IPS-NIHi7 (cell line): ENCODE measurements at regions not wholly inside any gene's neighbourhood (a gene's known extent, or its start where the extent isn't known, plus 50 kb on each side); places are given as distances from the start of the nearest gene placed in this dataset.
A peak's percentile ranks its signal among the peaks of the same experiment; 100 is the strongest.

Source experiments
- DNase-seq: peaks from one replicate; pipeline ENCODE4 v3.0.0; 2012; ENCODE audit warnings: mixed read lengths; ENCODE audit errors: extremely low spot score

DNA sequence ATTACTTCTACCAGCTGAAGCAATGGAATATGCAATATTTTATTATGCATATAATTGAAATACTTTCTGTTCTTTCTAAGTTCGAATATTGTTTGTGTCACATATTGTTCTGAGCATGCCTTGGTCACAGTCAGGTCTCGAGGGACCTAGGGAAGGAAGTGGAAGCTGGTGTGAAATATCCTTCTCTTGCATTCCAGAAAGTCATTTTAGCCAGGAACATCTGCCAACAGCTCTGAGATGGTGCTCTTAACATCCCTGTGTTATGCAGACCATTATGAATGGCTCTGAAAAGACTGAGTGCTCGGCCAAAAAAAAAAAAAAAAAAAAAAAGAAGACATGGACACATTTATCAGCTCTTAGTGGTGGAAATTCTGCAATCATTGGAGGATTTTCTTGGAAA is 132.7 kb upstream of the JAG1 start:
- DNase-seq, result no peak

DNA sequence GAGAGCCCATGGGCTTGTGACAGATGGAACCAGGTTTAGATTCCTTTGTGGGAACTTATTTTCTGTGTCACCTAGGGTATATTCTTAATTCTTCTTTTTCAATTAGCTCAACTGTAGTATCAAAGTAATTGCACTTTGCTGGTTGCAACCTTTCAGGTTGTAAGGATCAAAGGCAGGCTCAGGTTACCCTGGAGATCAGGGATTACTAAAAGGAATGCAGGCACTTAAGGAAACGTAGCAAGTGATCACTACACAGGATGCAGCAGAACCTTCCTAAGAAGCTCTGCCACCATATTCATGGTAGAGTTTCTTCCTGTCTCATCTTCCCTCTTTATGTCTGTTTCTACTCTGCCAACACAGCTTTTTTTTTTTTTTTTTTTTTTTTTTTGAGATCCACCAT is 133.2 kb upstream of the JAG1 start:
- DNase-seq, result peak; percentile 34

DNA sequence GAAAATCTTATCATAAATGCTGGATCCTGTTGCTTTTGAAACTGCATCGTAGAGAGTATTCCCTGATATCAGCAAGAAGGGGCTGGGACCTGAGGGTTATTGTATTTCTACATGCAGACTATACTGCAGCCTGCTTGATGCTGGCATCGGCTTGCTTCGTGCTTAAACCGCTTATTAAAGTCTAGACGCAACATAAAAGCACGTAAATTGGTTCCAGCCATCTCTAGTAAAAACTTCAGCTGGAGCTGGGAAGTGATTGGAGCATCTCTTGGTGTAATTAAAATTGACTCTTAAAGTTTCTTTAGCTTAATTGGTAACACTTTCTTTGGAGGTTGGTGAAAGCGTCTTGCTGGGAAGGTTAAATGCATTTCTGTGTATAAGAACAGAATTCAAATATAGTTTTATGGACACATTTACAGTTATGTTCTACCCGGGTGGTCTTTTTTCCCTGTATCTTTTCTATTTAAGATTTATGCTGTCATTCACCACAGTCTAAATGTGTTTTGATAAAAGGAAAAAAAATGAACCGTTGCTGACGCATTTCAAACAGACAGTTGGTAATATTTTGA is 139.0 kb upstream of the JAG1 start:
- DNase-seq, result no peak

DNA sequence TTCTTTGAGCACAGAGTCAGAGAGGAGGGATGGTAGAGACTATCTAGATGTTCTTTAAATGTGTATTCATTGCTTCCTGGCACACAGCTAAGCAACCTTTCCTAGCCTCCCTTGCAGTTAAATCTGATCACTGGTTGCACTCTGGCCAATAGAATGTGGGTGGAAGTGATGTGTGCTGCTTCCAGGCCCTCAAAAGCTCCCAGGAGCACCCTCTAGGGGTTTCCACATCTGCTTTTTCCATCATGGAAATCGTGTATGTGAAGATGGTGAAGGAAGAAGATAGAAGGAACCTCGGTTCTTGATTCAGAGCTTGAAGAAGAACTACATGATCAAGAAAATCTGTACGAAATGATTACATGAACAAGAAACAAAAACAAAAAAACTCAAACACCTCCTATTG is 149.8 kb upstream of the JAG1 start:
- no peak for DNase-seq

DNA sequence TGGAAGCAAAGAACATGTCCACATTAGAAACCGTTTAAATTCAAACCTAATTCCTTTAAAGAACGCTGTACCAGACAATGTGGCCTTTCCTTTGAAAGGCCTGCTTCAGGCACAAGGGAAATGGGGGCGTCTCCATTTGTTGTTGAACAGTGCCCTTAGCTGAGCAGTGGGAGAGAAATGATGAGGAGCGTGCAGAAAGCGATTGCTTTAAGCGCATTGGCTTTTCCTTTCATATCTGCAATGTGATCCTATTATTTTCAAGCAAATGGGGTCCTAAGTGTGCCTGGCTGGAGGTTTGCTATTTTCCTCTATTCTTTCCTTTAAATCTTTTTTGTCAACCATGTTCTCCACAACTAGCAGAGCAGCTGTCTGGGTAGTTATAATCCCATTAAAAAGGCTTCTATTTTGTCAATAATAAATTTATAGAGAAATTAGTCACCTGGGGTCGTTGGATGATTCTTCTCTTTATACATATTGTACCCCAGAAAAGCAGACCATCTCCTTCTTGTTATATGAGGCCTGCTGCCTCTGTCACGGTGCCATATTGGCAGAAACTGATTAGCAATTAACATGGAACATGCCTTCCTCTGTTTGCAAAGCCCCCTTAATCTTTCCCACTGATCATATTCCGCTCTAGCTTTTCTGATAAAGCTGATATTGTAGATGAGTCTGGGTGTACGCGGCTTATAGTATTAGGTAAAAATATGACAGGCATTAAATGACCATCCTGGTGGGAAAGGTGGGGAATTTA is 151.1 kb upstream of the JAG1 start:
- DNase-seq, result no peak

DNA sequence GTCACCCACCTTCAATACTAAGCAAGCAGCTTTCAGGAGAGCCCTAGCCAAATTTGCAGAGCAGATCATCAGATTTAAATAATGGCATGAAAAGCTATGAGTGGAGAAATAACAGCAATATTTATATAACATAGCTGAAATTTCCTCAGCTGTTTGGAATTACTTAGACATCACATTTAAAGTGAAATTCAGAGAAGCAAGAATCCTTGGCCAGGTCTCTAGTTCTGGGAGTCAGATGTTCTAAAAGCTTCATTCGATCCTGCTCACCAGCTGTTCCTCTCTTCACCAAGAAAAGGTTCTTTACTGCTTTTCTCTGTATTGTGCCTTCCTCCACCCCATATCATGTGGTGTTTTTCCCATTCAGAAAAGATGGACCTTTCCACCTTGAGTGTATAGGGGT is 152.3 kb upstream of the JAG1 start:
- DNase-seq, result no peak

DNA sequence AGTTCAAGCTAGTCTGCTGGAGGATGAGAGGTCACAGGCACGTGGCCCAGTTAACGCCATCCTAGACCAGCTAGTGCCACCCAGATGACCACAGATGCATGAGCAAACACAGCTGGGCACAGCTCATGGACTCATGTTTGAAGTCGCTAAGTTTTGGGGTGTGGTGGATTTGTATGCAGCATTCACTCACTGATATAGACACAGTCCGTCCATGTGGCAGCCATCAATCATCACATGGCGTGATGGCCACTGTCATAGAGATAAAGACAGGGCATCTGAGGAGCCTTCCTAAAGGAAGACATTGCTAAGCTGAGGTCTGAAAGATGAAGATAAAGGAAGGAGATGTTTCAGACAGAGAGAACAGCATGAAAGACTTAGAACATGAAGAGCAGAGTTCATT is 154.4 kb upstream of the JAG1 start:
- no peak for DNase-seq

DNA sequence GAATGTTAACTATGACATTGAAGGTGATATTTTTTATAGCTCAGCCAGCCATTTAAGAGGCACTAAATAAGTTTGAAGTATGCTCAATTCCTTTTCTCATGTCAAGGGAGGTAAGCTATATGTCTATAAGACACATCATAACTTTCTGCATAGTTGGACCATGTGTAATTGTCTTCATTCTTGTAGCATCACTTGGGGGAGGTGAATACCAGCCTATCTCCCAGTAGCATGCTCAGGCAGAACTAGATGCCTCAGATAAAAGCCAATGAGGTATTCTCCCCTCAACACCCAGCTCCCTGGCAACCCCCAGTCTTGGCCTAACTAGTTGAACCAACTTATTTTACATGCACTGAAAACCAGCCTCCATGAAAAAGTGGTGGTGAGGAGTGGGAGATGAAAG is 158.3 kb upstream of the JAG1 start:
- no peak for DNase-seq

DNA sequence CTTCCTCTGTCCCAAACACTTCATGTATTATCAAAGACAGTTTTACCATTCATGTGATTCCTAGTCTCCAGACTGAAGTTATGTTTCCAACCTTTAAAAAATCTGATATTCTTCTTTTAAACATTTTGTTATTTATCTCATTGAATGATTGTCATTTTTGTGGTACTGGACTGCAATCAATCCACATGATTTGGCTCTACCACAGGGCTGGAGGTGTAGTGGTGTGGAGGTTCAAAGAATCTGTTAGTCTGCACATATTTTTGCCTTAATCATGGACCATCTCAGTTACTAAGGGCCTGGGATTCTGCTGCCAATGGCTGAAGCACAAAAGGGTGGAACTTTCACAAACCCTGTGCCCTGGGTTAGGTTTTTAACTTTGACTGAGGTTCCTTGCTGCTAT is 164.1 kb upstream of the JAG1 start:
- no peak for DNase-seq

DNA sequence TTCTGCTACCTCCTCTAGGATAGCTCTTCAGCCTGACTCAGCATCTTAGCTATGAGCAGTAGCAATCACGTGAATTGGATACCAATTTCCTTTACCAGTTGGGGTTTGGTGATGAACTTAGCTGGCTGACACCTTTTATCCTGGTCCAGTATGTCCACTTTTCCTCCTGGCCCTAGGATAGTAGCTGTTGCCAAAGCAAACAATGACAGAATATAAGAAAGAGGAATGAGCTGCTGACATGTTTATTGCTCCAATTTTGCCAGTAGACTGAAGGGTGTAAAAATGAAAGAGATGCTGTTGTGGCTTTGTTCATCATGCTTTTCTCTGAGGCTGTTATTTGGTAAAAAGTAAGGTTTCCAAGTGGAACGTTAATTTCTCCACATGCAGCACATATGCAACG is 168.3 kb upstream of the JAG1 start:
- DNase-seq, result no peak

DNA sequence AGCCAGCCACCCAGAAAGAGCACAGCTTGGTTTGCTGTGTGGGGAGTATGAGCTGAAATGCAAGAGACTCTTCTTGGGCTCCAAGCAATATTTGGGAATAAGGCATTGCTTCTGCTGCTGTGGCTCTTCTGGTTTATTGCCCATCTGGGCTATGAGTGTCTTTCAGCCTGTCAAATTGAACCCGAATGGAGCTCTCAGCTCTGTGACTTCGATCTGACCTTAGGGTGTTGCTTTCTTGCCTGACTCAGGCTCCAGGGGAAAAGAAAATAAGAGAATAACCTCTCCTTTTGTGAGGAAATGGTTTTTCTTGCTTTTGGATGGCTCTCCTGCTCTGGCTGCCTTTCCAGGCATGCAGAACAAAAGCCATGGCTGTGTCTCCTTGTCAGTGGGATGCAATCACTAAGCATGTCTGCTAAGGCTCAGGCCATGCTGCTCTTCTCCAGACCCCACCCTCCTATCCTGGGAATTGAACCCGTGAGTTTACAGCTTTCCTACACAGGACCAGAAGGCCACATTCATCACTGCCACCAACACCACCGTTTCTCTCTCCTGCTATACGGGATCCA is 169.4 kb upstream of the JAG1 start:
- DNase-seq, result no peak

DNA sequence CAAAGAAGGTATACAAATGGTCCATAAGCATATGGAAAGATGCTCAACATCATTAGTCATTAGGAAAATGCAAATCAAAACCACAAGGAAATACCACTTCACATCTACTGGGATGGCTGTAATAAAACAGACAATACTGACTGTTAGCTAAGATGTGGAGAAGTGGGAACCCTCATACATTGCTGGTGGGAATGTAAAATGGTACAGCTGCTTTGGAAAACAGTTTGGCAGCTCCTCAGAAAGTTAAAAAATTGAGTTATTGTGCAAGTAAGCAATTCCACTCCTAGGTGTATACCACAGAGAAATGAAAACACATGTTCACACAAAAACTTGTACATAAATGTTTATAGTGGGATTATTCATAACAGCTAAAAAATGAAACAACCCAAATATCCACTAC is 173.0 kb upstream of the JAG1 start:
- no peak for DNase-seq

DNA sequence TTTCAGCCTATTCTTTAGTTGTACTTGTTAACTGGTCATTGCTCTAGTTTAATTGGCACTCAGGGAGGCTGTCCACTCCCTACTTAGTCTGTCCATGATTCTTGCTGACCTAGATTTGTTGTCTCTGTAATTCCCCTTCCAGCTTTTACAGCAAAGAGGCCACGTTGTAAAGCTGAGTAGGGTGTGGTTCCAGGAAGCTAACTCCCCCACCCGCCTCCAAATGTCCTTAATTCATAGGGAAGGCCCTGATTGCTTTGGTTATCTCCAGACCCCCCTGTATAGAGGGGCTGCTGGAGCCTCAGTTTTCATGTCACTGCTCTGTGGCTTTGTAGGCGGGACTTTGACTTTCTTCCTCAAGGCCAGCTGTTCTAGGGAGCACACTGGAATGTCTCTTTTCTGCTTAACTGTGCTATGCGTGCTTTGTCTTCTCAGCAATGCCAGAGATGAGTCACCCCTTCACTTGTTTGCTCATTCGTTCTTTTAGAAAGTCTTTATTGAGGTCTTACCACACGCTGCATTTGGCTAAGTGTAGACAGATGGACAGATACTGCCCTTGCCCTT is 175.1 kb upstream of the JAG1 start:
- peak; percentile 19 for DNase-seq

DNA sequence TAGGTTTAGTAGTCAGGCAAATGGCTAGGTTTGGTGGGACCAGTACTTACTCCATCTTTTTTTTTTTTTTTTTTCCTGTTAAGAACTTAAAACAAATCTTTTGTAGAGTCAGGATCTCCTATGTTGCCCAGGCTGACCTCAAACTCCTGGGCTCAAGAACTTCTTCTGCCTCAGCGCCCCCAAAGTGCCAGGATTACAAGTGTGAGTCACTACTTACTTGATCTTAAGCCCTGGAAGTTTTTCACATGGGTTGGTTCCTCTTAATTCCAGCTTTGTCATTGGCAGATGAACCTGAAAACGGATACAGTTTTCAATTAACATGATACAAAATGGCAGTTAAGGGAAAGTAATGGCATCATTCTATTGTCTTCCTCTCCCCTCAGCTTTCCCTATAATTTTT is 179.4 kb upstream of the JAG1 start:
- no peak for DNase-seq

DNA sequence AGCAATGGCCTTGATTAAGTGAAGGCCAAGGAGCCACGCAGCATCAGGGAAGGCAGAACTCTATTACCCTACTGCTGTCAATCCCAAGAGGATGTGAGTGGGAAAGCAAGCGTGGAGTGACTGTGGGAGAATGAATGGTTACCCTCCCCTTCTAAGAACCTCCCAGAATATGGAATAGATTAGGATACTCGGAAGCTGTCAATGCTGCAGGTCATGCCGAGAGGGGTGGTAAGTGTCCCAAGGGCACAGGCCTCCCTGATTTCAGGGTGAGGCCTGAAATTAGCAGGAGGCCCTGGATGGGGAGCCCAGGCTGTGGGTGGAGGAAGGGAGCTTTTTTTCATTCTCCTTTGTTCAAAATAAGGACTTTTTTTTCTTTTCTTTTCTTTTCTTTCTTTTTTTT is 179.9 kb upstream of the JAG1 start:
- no peak for DNase-seq

DNA sequence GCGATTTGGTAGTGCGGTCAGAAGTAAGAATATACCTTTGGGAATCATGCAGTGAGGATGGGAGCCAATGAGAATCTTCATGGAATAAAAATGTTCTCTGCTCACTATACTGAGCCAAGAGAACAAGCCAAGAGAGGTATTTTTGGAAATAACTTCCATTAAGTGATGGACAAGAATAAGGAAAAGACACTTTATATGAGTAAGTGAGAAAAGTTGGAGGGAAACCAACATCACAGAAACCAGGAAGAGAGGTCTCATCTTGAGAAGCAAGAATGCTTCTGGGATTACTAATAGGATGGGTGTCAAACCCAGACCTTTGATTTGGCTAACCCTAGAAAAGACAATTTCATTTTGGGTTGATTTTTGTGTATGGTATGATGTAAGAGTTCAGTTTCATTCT is 181.2 kb upstream of the JAG1 start:
- DNase-seq, result no peak

DNA sequence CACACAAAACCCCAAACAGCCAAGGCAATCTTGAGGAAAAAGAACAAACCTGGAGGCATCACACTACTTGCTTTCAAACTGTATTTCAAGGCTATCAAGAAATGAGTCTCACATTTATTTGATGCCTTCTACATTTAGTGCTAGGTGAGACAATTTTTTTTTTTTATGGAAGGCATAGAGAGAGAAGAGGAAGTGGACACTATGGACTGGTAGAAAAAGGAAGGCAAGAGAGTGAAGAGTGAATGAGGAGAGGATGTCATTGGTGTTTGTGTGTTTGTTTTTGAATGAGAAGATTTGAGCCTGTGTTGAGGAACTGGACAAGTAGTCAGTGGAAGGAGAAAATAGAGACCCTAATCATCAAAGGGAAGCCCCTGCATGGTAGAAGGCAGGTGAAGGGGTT is 182.0 kb upstream of the JAG1 start:
- no peak for DNase-seq

DNA sequence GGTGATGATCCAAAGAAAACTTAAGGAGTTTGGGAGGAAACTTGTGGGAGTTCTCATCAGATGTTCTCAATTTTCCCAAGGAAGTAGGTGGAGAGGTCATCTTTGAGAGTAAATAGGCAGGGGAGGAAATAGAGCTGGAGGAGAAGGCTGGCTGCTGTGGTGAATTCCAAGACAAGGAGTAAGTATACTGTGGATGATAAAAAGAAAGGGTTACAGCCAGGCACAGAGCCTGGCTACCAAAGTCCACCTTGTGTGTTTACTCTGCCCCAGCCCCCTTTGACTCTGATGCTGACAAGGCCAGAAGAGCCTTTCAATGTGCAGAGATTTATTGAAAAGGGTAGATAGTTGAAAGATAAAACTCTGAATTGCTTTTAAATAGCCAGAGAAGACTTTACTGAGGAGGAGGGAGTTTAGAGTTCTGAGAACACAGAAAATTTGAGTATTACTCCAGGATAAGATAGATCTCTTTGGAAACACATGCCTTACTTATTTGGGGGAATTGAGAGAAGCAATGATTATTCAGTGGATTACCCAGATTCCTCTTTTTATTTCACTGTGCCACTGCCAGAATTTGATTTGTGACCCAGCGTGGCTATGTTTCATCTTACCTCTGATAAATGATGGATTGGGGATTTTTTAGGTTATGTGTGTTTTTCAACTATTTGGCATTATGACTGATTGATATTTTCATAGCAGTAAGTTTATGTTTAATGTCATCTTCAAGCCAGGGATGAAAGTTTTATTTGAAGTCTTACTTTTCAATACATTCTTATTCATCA is 182.6 kb upstream of the JAG1 start:
- no peak for DNase-seq

DNA sequence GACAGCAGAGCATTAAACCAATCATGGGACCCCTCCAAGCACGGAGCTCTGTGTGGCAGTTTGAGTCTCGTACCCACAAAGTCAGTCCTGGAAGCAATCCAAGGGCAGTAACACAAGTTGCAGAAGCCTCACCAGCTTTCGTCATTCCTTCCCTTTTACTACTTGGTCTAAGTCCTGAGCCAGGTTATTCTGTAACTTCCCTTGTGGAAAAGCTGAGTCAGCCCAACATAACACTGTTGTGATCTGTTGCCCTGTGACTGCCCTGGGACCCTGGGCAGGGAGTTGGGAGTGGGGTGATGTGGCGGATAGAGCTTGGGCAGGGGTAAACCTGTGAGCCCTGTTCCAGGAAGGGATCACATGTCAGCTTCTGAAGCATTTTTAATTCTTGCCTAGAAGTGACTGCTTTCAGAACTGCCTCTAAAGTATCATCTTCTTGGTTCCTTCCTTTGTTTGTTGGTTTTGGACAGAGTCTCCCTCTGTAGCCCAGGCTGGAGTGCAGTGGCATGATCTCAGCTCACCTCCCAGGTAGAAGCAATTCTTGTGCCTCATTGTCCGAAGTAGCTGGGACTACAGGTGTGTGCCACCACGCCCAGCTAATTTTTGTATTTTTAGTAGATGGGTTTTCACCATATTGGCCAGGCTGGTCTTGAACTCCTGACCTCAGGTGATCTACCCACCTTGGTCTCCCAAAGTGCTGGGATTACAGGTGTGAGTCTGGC is 183.7 kb upstream of the JAG1 start:
- no peak for DNase-seq

DNA sequence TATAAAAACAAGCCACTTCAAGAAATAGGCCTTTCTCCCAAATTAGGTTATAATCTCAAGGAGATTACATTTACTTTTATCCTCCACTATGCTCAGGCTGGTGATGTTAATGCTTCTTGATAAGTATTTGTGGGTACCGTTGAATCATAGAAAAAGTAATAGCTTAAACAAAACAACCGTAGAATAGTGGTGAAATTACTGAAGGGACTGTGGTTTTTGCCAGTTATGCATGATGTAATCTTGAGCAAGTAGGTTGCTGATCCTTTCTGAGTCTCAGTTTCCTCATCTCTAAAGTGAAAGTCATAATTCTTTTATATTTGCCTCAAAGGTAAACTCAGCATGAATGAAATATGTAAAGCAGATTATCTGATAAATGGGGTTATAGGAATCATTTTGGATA is 187.3 kb upstream of the JAG1 start:
- DNase-seq, result no peak

DNA sequence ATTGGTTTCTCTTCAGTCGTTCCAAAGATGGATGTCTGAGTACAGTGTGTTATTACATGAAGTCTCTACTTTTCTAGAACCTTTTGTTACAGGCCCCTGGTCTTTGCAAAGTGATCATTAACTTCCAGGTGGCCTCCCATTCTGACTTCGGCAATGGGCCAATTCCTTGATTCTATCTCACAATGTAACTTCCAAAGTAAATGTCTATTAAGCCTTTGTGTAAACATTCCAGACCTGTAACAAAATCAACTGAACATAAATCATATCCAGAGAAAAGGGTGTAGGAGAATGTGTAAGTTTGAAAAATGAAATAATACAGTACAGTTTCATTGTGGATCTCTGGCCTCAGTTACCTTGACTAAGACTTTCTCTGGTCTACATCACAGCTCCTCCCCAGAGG is 187.8 kb upstream of the JAG1 start:
- DNase-seq, result no peak
